Fibroblast of skin of scalp (primary cell): ENCODE measurements at regions not wholly inside any gene's neighbourhood (a gene's known extent, or its start where the extent isn't known, plus 50 kb on each side); places are given as distances from the start of the nearest gene placed in this dataset.

Source experiments
- DNase-seq: peaks from one replicate; pipeline ENCODE4 v3.0.0-alpha.2; 2013

DNA sequence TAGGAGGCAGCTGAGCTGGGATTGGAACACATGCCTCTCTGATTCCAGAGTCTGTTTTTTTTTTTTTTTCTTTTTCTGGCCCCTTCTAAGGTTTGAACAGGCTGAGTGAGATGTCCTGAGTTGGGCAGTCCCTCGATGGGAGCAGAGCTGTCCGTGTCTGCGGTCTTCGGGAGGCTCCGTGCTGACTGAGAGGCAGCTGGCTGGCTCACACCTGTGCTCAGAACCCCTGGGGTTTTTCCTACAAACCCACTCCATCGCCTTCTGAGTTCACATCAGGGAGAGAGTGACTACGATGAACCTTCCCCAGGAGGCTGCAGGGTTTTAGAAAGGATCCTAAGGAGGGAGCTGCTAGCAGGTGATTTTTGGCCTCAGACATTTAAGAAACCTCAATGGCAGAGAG is 92.5 kb downstream of the IRF8 start:
- DNase-seq, result no peak

DNA sequence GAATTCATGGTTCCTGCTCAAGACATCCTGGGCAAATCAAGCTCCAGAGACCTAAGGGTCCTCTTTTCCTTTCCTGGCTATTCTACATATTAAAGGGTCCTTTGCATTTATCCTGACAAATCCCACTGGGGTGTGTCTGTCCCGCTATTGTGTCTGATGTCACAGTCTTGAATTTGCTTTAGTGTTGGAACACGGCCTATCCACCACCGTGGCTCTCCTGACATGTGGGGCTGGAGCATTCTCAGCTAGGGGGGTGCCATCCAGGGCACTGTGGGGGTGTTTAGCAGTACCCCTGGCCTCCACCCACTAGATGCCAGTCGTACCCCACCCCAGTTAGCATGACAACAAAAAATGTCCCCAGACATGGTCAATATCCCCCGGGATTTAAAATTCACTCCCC is 92.9 kb downstream of the IRF8 start:
- DNase-seq, result no peak

DNA sequence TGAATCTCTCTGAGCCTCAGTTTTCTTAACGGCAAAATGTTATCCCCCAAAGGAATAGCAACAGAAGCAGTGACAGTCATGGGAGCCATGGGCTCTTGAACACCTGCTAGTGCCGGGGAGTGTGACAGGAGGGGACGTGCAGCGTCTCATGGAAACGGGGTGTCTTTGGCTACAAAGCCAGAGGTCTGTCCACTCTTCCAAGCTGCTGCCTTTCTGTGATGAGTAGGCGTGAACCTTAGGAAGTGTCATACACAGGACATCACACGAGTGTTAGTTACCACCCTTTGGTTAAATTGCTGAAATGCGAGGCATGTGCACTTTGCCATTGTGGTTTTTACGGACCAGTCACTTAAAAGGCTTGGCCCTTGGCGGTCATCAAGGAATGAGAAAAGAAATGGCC is 93.4 kb downstream of the IRF8 start:
- no peak for DNase-seq

DNA sequence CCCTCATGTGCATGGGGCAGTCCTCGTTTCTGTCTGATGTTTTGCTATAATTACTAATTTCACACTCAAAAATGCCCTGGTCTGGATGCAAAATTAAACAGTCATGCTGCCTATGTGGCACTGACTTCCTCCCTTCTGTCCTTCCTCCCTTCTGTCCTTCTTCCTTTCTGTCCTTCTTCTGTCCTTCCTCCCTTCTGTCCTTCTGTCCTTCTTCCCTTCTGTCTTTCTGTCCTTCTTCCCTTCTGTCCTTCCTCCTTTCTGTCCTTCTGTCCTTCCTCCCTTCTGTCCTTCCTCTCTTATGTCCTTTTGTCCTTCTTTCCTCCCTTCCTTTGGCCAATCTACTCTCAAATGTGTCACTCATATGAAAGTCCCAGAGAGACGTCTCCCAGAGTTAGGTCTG is 93.8 kb downstream of the IRF8 start:
- no peak for DNase-seq

DNA sequence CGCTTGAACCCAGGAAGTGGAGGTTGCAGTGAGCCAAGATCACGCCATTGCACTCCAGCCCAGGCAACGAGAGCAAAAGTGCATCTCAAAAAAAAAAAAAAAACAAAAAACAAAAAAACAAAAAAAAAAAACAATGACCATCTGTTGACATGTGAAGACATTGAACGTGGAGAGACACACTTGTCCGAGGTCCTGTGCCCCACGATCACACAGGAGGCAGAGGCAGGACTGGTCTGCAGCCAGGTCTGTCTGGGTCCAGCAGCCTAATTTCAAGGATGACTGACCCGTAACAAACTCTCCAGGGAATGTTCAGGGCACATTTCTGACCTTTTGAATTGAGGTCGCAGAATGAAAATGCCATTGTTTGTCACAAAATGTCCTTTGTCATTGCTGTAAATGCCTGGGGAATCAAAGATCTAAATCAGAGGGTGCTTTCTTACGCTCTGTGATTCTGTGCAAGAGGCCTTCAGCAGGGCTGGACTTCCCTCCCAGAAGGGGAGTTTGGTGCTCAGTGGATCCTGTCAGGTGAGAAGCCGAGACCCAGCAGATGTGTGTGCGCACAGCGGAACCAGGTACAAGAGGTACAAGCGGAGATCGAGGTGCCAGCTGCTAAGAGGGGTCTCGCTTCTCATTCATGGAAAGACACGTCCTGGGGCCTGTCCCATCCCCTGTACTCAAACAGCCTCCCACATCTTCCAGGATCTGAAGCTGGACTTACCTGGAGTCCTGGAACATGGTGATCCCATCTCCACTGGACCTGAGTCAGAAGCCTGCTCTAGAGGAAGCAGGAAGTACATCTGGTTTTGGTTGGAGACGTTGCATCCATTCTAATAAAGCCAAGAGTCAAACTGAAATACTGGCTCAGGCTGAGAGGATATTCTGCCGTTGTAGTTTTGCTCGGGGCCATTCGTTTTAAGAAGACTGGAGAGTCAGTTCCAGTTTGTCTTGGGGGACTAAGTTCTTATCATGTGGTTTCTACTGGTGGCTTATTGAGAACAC is 95.8 kb downstream of the IRF8 start:
- no peak for DNase-seq

DNA sequence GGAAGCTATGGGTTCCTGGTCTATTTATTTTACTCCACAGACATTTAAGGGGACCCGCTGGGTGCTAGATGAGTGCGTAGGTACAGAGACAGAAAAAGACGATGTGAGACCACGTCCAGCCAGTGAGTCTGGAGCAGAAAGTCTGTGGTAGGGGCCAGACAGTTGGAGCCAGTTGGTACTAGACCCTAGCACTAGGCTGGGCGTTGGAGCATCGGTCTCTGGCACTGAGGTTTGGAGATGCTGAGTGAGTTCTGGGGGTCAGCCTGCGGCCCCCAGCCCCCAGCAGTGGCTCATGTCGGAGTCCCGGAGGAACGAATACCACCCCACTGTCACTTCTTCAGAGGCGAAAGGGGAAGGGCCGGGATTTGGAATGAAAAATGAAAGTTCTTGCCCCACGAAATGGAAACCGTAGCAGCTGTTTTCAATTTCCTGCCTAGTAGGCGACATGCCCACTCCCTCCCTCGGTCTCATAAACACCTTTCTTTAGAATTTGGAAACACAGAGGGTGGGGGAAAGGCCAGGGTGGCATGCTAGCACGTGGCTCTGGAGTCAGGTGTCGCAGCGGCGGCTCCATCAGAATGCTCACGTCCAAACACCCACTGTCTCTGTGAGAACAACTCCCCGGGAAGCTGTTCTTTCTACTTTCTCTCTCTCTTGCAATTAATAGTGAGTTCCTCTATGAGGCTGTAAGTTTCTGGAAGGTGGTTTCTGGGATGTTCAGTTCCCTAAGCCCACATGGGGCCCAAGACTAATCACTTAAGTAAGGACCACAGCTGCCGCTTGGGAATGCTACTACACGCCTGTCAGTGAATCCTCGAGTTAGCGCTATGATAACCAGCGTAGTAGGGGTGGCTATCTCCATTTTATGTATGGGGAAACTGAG is 96.8 kb downstream of the IRF8 start:
- DNase-seq, result peak; percentile 7

DNA sequence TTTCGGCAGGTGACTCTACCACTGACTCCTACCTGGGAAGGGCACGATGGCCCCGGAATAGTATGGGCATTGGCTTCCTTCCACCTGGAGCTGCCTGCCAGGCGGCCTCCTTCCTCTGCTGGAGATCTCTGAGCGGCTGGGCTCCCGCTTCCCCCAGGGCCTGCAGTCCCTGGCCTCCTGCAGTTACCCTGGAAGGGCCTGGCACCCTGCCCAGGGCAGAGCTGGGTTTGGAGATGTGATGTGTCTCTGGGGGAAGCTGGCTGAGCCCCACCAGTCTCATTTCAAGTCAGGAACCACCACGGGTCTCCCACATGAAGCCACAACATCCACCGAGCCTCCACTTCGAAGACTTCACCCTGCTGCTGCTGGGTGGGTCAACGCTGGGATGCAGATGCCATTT is 97.9 kb downstream of the IRF8 start:
- no peak for DNase-seq

DNA sequence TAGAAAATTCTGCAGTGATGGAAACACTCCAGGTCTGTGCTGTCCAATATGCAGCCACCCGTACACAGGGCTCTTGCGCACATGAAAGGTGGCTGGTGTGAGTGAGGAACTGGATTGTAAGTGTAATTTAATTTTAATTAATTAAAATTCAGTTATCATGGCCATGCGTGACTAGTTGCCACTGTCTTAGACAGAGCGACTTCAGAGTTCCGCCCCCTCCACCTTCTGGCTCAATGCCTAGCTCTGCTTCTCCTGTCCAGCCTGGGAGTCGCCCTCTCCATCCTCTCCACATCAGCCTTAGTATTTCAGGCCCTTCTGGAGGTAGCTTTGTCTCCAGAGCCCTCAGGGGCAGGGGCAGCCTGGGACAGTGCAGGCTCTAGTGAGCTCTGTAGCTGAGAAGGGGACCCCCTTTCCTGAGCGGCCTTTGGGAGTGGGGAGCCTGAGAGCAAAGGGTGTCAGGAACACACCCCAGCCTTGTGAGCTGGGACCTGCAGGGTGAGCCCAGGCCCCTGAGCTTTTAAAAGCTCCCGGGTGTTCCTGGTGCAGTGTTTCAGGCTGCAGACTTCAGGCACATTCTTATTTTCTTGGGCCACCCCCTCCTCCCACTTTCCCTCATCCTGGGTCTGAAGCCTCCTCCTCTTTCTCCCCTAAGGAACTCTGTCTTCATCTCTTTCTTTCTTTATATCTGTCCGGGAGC is 99.4 kb downstream of the IRF8 start:
- DNase-seq, result no peak

DNA sequence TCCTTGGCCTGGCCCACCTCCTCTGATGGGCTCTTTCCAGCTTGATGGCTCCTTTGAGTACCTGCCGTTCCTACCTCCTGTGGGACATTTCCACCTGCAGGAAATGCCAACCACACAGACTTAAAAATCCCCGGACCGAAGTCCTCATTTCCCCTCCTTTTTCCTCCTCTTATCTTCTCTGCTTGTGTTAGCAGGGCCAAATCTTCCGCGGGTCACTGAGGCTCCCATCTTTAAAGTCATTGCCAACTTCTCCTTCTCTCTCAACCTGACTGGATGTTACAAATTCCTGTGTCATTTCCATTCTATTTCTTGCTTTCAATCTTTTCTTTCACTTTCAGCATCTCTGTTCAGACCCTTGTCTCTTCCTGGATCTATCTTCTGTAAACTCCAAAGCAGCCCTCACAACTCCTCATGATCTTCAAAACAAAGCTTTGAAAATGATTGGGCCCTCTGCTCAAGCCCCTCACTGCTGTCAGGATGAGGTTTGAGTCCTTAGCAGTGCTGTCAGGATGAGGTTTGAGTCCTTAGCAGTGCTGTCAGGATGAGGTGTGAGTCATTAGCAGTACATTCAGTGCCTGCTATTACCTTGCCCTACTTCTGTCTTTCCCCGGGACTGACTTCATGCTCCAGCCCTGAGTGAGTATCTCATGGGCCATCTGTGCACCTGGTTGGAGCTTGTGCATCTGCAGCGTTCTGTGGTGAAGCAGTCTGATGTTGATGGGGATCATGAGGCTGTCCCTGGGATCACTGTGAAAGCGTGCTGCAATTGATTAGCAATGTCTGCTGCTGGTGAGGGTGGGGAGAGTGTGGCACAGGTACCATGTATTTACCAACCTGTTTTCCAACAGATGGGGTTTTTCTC is 100.1 kb downstream of the IRF8 start:
- DNase-seq, result no peak

DNA sequence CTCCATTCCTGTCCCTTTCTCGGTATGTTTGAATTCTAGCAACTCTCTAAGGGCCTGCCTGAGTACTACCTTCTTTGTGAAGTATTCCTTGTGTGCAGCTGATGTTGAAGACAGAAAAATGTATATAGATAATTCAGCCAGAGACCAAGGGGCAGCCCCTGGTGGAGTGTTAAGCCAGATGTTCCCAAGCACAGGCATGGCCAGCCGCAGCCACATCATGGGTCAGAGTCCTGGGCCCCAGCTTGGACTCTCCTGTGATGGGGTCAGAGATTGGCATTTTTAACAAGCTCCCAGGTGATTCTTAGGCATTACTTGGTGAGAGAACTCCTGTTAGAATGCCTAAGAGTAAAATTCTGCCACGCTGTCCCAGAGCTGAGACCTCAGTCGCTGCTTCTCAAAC is 100.8 kb downstream of the IRF8 start:
- no peak for DNase-seq

DNA sequence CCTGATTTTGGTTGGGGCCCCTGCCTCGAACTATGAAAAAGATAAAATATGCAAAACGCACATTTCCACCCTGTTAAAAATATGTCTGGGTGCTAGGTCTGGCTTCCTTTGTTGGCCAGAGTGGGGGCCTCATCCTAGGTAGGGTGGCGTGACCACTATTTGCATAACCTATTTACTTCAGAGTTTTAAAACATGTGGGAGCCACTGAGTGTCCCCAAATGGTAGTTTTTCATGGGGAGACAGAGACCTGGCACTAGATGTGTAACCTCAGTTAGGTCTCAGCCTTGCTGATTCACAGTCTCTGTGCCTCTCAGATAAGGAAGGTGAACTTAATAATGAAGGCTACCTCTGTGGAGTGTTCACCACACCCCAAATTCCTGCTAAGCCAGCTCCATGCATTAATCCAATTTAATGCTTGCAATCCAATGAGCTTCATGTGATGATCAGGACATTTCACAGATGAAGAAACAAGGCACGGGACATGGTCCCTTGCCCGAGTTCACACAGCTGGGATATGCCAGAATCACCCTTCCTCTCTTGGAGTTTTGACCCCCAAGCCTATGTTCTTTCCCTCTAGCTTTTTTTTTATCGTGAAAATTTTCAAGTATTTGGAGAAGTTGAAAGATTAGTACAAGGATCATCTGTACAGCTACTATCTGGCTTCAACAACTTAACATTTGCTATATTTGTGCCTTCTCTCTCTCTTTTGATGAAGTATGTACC is 103.4 kb downstream of the IRF8 start:
- DNase-seq, result no peak

DNA sequence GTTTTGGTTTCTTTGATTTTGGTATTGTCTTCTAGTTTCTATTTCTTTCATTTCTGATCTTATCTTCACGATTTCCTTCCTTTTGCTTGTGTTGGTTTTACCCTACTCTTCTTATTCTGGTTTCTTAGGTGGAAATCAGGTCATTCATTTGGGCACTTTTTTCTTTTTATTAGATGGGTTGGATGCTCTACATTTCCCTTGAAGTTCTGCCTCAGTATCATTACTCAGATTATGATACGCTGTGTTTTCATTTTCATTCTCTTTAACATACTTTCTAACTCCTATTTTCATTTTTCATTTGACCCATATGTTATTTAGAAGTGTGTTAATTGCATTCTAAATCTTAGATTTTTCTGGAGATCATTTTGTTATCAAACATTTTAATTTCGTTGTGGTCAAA is 108.6 kb downstream of the IRF8 start:
- no peak for DNase-seq

DNA sequence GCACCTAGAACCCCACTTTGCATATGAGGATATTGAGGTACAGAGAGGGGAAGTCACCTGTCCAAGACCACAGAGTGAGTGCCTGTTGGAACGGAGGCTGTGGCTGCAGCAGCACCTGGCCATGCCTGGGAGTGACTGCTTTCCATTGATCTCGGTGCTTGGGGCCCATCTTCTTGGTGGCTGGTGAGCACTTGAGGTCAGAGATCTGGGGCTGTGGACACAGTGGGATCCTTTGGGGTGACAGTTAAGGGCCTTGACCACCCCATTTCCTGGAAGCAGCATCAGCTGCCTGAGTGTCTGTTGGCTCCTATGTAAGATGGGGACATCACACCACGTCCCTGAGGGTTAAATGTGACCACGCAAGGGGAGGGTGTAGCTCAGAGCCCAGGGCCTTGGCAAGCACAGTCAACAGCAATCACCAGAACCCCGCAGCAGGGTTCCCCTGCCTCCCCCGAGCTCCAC is 111.7 kb downstream of the IRF8 start:
- no peak for DNase-seq

DNA sequence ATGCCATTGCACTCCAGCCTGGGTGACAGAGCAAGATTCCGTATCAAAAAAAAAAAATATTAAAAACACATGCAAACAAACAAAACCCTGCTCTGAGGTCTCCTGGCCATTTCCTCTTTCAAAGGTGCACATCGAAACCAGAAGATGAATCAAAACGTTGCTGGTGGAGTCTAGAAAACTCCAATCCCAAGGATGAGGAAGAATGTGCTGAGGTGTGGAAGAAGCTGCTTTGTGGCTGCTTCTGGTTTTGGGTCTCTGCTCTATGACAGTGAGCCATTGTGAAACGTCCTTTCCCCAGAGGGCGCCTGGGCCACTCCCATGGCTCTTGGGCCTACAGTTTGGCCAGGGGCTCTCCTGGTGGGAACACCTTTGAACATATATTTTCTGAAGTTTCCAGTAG is 112.6 kb downstream of the IRF8 start:
- DNase-seq, result no peak

DNA sequence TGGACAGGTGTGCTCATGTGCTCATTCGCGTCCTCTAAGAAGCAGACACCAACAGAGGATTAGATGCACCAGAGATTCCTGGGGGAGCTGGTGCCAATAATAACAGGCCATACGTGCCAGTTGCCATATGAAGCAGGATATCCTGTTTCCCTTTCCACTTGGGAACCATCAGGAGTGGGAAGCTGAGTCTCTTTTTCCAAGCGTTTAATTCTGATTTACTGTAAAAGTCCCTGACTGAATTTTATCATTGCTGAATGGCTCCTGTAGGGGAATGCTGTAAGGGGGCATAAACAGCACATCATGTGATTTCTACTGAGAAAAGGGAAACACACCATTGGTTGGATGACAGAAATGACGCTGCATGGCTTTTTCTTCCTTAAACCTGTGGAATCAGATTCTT is 113.3 kb downstream of the IRF8 start:
- DNase-seq, result no peak

DNA sequence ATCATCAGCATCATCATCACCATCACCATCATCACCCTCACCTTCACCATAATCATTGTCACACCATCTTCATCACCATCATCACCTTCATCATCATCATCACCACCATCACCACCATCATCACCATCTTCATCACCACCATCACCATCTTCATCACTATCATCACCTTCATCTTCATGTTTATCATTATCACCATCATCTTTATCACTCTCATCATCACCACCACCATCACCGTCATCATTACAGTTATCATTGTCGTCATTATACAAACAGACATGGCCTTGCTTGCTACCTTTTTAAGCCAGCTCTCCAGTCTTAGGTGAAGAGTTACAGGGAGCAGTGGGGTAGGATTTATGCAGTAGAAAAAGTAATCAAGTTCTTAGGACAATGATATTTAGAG is 114.9 kb downstream of the IRF8 start:
- no peak for DNase-seq

DNA sequence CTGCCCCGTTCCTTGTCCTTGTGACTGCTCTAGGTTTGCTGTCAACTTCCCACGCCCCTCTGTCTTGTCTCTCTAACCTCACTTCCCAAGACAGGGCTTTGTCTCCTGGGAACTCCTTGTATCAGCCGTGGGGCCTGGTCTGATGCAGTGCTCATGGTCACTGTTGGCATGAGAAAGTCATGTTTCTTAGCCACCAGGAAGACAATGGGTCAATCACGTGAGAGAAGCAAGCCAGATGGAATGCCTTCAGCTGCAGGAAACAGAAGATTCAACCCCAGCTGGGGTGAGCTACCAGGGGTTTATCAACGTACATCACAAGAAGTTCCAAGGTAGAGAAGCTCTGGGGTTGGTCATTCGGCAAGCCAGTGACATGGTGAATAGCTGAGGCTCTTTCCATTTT is 116.6 kb downstream of the IRF8 start:
- DNase-seq, result no peak

DNA sequence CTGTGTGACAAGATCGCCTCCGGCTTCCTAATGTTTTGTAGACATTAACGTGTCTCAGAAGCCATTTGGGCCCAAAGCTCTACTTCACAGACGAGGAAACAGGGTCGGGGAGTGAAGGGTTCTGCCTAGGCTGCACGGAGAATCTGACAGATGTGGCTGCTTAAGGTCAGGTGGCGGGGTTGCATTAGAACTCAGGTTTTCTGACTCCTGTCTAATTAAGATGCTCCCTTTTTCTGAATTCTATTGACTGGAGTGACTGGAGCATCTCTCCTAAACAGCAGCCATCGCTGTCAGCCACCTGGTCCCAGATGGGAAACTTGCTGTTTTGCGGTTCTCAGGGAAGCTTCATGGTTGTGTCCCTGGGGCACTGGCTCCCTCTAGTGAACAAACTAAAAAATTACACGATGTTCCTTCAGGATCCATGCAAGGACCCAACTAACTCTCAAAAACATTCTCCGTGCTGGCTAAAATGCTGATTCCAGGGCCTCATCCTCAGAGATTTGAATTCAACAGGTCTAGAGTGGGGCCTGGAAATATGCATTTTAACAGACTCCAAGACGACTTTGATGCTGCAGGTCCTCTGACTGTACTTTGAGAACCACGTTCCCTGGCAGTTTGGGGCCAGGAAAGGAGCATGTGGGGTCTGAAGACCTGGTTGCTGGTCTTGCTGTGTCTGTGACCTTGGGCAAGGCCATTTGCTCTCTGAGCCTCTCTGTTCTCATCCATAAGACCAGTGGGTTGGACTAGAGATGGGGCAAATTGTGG is 117.4 kb downstream of the IRF8 start:
- DNase-seq, result peak; percentile 55

DNA sequence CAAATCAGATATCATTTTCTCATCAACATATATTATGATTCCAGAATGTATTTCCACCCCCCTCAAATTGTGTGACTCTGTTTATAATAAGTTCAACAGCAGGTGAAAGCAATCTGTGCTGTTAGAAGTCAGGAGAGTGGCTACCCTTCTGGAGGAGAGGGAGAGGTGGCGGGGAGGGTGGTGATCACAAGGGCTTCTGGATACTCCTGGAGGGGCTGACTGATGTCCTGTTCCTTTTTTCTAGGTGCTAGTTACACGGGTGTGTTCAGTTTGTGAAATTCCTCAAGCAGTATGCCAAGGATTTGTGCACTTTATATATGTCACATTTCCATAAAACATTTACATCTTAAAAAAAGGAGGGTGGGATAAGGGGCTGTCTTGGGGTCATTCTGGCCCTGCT is 119.1 kb downstream of the IRF8 start:
- DNase-seq, result no peak

DNA sequence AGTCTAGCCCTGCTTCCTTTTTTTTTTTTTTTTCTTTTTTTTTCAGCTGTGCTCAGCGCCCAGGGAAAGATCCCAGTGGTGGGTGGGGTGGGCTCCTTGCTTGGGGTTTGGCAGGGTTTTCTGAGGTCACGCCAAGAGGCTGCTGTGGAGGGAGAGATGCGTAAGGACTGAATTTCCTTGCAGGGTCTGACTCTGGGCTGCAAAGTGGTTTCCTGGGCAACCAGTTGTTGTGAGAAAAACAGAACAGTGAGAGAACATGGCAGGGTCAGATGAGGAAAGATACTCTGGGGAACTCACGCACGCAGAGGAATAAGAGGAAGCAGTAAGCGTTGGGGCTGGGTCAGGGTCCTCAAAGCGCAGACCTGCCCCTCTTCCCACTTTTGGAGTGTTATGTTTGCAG is 119.5 kb downstream of the IRF8 start:
- no peak for DNase-seq
